ENCODE measurements at regions not wholly inside any gene's neighbourhood (a gene's known extent, or its start where the extent isn't known, plus 50 kb on each side); places are given as distances from the start of the nearest gene placed in this dataset.

- no peak for DNase-seq (ENCODE audit: low spot score)
- no peak for TF ChIP-seq CTCF (IDR thresholded peaks at IDR 0.05; ENCODE audit: extremely low read depth, missing control alignments)
Observed at GRCh38 chr10:4383651-4384098, 442.3 kb upstream of the AKR1E2 start.

- no peak for DNase-seq (ENCODE audit: low spot score)
- no peak for TF ChIP-seq CTCF (IDR thresholded peaks at IDR 0.05; ENCODE audit: extremely low read depth, missing control alignments)
Observed at GRCh38 chr10:4382811-4383210, 443.2 kb upstream of the AKR1E2 start.

- no peak for TF ChIP-seq CTCF (IDR thresholded peaks at IDR 0.05; ENCODE audit: extremely low read depth, missing control alignments)
- no peak for DNase-seq (ENCODE audit: low spot score)
Observed at GRCh38 chr10:4373612-4374011, 452.4 kb upstream of the AKR1E2 start.

GRCh38 chr10:4373098-4373497, 452.9 kb upstream of the AKR1E2 start:
- no peak for TF ChIP-seq CTCF (IDR thresholded peaks at IDR 0.05; ENCODE audit: extremely low read depth, missing control alignments)
- DNase-seq (ENCODE audit: low spot score) = no peak

GRCh38 chr10:4372601-4373000, 453.4 kb upstream of the AKR1E2 start:
- TF ChIP-seq CTCF (IDR thresholded peaks at IDR 0.05; ENCODE audit: extremely low read depth, missing control alignments) = no peak
- no peak for DNase-seq (ENCODE audit: low spot score)

- TF ChIP-seq CTCF (IDR thresholded peaks at IDR 0.05; ENCODE audit: extremely low read depth, missing control alignments) = no peak
- DNase-seq (ENCODE audit: low spot score) = no peak
Observed at GRCh38 chr10:4371691-4372295, 454.2 kb upstream of the AKR1E2 start.

GRCh38 chr10:4370376-4370775, 455.6 kb upstream of the AKR1E2 start:
- no peak for TF ChIP-seq CTCF (IDR thresholded peaks at IDR 0.05; ENCODE audit: extremely low read depth, missing control alignments)
- no peak for DNase-seq (ENCODE audit: low spot score)

Measured in GM20000 (cell line).